Neural crest cell (in vitro differentiated cells): ENCODE measurements at regions not wholly inside any gene's neighbourhood (a gene's known extent, or its start where the extent isn't known, plus 50 kb on each side); places are given as distances from the start of the nearest gene placed in this dataset.
"Not testable (repeated sequence)": the region's sequence is repeated elsewhere in the genome, so short reads cannot be mapped to it uniquely, and the experiment has no call there.

Experiments used
- DNase-seq: peaks from one replicate; pipeline ENCODE4 v3.0.0; 2021; ENCODE audit warnings: low read depth, mixed read lengths, low spot score
- H3K27ac Mint-ChIP-seq: one replicate; pipeline ENCODE4 v1.8.0; 2021; ENCODE audit warnings: mild to moderate bottlenecking, mixed read lengths; ENCODE audit not compliant: unreplicated experiment
- H3K27me3 Mint-ChIP-seq: 2 replicates; pipeline ENCODE4 v1.8.0; 2021; ENCODE audit warnings: low read depth, mild to moderate bottlenecking, mixed read lengths
- H3K36me3 Mint-ChIP-seq: 2 replicates; pipeline ENCODE4 v1.8.0; 2021; ENCODE audit warnings: low read depth, mild to moderate bottlenecking, mixed read lengths
- H3K4me1 Mint-ChIP-seq: 2 replicates; pipeline ENCODE4 v1.8.0; 2021; ENCODE audit warnings: mixed read lengths
- H3K4me3 Mint-ChIP-seq: one replicate; pipeline ENCODE4 v1.8.0; 2021; ENCODE audit warnings: mild to moderate bottlenecking, mixed read lengths
- H3K9me3 Mint-ChIP-seq: 2 replicates; pipeline ENCODE4 v1.8.0; 2021; ENCODE audit warnings: mixed read lengths
- CTCF ChIP-seq: fragments of 200-600 bp; sonication (generic); conservative IDR thresholded peaks from 2 replicates; pipeline ENCODE4 v1.5.0; 2021; ENCODE audit warnings: antibody characterized with exemption, mild to moderate bottlenecking

GRCh38 chr14:61145903-61146481 lies 135.1 kb downstream of the TMEM30B start:
- H3K36me3 Mint-ChIP-seq = peaks cover 16% of the 10 kb centered on the region
- no peak for TF ChIP-seq CTCF
- peaks cover 21% of the 10 kb centered on the region for H3K4me1 Mint-ChIP-seq
- no peak overlapping the region for H3K27ac Mint-ChIP-seq
- H3K4me3 Mint-ChIP-seq = no peak overlapping the region
- H3K9me3 Mint-ChIP-seq = peaks cover 24% of the 10 kb centered on the region
- no peaks in the 10 kb centered on the region for H3K27me3 Mint-ChIP-seq
- no peak for DNase-seq

DNA sequence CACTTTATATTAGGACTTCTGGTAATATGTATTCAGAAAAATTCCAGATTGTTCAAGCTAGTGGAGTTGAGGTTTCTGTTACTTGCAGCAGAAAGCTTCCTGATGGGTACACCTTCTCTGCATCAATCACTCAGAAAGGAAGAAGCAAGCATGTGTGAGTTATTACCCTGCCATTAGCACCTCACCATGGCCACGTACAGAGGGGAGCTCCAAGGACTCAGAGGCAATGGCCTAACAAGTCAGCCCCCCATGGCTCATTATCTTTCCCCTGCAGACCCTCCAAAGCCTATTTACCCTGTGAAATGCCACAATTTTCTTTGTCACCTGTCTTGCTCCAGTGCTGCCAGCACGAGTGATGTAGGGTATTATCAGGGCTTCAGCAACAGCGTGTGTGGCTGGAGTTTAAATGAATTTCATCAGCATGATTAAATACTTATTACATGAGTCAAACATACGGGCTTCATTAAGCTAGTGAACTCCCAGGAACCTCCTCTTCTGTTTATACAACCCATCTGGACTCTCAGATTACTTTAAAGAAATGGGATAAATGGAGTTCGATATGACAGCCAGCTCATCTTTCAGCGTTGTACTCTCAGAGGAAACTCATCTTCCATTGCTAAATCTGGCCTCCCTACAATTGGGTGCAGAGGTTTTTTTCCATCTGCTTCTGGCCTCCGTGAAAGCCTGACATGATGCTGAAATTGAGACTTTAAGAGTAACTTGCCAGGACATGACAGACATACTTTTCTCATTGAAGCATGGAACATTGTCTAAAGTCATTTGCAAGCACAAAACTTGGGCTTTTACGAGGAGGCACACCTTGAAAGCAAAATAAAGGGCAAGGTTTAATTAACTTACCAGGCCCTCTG lies 135.9 kb downstream of the TMEM30B start:
- H3K36me3 Mint-ChIP-seq = peaks cover 16% of the 10 kb centered on the region
- peaks cover 24% of the 10 kb centered on the region for H3K9me3 Mint-ChIP-seq
- no peak for DNase-seq
- H3K4me3 Mint-ChIP-seq = no peak overlapping the region
- no peak overlapping the region for H3K27ac Mint-ChIP-seq
- no peaks in the 10 kb centered on the region for H3K27me3 Mint-ChIP-seq
- H3K4me1 Mint-ChIP-seq = peaks cover 21% of the 10 kb centered on the region
- TF ChIP-seq CTCF = no peak

- DNase-seq, H3K27me3 Mint-ChIP-seq, H3K27ac Mint-ChIP-seq, H3K4me3 Mint-ChIP-seq: not testable (repeated sequence)
- H3K4me1 Mint-ChIP-seq = peaks cover 21% of the 10 kb centered on the region
- H3K9me3 Mint-ChIP-seq = peaks cover 24% of the 10 kb centered on the region
- H3K36me3 Mint-ChIP-seq = peaks cover 16% of the 10 kb centered on the region
Measured at GRCh38 chr14:61144117-61145033, 136.8 kb downstream of the TMEM30B start.

DNA sequence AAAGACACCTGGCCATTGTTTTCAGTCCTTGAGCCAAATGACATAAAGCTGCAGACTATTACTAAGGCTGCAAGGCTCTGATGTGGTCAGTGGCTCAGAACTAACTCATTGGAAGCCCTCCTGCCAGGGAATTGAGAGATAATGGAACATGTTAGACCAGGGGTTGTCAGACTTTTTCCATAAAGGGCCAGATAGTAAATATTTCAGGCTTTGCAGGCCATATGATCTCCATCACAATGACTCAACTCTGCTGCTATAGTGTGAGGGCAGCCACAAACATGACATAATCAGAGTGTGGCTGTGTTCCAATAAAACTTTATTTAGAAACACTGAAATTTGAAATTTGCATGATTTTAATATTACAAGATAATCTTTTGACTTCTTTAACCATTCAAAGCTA lies 140.3 kb downstream of the TMEM30B start:
- DNase-seq = no peak
- no peak overlapping the region for H3K27ac Mint-ChIP-seq
- no peaks in the 10 kb centered on the region for H3K4me1 Mint-ChIP-seq
- no peak overlapping the region for H3K4me3 Mint-ChIP-seq
- peaks cover 28% of the 10 kb centered on the region for H3K9me3 Mint-ChIP-seq
- TF ChIP-seq CTCF = no peak
- H3K27me3 Mint-ChIP-seq = no peaks in the 10 kb centered on the region
- H3K36me3 Mint-ChIP-seq = peaks cover 20% of the 10 kb centered on the region

- Mint-ChIP-seq H3K27ac (no peak overlapping the region), H3K36me3 (peaks cover 17% of the 10 kb centered on the region)
- no peak for DNase-seq
Measured at GRCh38 chr14:61140271-61140670, 140.9 kb downstream of the TMEM30B start.

More at GRCh38 chr14:61140271-61140670, 140.9 kb downstream of the TMEM30B start:
- Mint-ChIP-seq H3K27me3 (no peaks in the 10 kb centered on the region), H3K4me1 (no peaks in the 10 kb centered on the region), H3K9me3 (peaks cover 25% of the 10 kb centered on the region), H3K4me3 (no peak overlapping the region)
- TF ChIP-seq CTCF = no peak
